ENCODE measurements at regions not wholly inside any gene's neighbourhood (a gene's known extent, or its start where the extent isn't known, plus 50 kb on each side); places are given as distances from the start of the nearest gene placed in this dataset.
A peak's percentile ranks its signal among the peaks of the same experiment; 100 is the strongest.

GRCh38 chr5:34539183-34539582, 116.9 kb upstream of the RAI14 start:
- peak; percentile 79 for FAIRE-seq
- no peak for TF ChIP-seq GATA2 (IDR thresholded peaks at IDR 0.05; ENCODE audit: insufficient read depth, insufficient read length, low read depth, low read length)
- TF ChIP-seq FOS (IDR thresholded peaks at IDR 0.05; ENCODE audit: borderline replicate concordance, insufficient read depth, low read length): no peak
- TF ChIP-seq EZH2 (IDR thresholded peaks at IDR 0.05; ENCODE audit: borderline replicate concordance, low read depth, low read length, severe bottlenecking): no peak
- no peak for TF ChIP-seq MAX (IDR thresholded peaks at IDR 0.05; ENCODE audit: insufficient read depth, insufficient read length)
- TF ChIP-seq MYC (IDR thresholded peaks at IDR 0.05; ENCODE audit: low read depth, low read length): no peak
- no peak for TF ChIP-seq JUN (IDR thresholded peaks at IDR 0.05; ENCODE audit: borderline replicate concordance, insufficient read depth, insufficient read length, low read depth)
- no peak for TF ChIP-seq POLR2AphosphoS5 (IDR thresholded peaks at IDR 0.05; ENCODE audit: insufficient read depth, low read depth, low read length)
- TF ChIP-seq CTCF (IDR thresholded peaks at IDR 0.05; ENCODE audit: extremely low read depth in 1 of 2, insufficient read depth in 1 of 2, low read depth in 1 of 2, low read length in 2 of 2): no peak
- TF ChIP-seq POLR2A (IDR thresholded peaks at IDR 0.05; ENCODE audit: low read depth, low read length): no peak
- no peaks in the 10 kb centered on the region for H3K27me3 ChIP-seq (ENCODE audit: control insufficient read depth in 2 of 2, insufficient read depth in 2 of 2, low read length in 2 of 2)
- H3K36me3 ChIP-seq (ENCODE audit: control insufficient read depth in 2 of 2, extremely low read depth in 1 of 2, insufficient read depth in 2 of 2, low read length in 2 of 2): no peaks in the 10 kb centered on the region
- no peak overlapping the region for H3K9ac ChIP-seq (replicated peaks; ENCODE audit: extremely low read depth, insufficient read depth, low read length)
- H3K9me1 ChIP-seq (replicated peaks; ENCODE audit: control insufficient read depth, extremely low read depth, insufficient read depth, low read length): no peaks in the 10 kb centered on the region
- no peak overlapping the region for H3K4me3 ChIP-seq (replicated peaks in 1 of 3; ENCODE audit: insufficient read depth in 1 of 3, low read depth in 1 of 3, low read length in 3 of 3)
- ChIA-PET CTCF (interaction anchor here (0.9 to 3.4 kb wide), 7 partner anchors 15 to 144 kb away, joined by 3 to 20 read pairs (median 4); no protein-coding TSS in a partner anchor), POLR2A (no interaction called here)
- no peaks in the 10 kb centered on the region for H4K20me1 ChIP-seq (replicated peaks; ENCODE audit: control insufficient read depth, extremely low read depth, insufficient read depth, low read length)
- H3K4me1 ChIP-seq (ENCODE audit: control insufficient read depth, extremely low read depth, insufficient read depth, low read length): peaks cover 10% of the 10 kb centered on the region
- no peaks in the 10 kb centered on the region for H3K79me2 ChIP-seq (ENCODE audit: control insufficient read depth, insufficient read depth, low read length)
- H3K27ac ChIP-seq (ENCODE audit: insufficient read depth, low read depth, low read length): no peak overlapping the region
- H3K9me3 ChIP-seq (replicated peaks; ENCODE audit: control insufficient read depth, insufficient read depth, low read length): no peaks in the 10 kb centered on the region
- BruUV-seq (replicated peaks): no TSS peak
- dilution Hi-C loops (cut with MboI; ENCODE audit: extremely low pct_ligation_motif_present, low sequenced_read_pairs) (no loop called here), intact Hi-C loops (cut with micrococcal nuclease) (no loop called here)
- no peak for DNase-seq (ENCODE audit: low read depth, low spot score)
- H3K4me2 ChIP-seq (ENCODE audit: insufficient read depth, low read length): peak overlapping the region; percentile 41
- peak overlapping the region; percentile 32 for H2AFZ ChIP-seq (ENCODE audit: low read depth, low read length)
